H1 (cell line): ENCODE measurements at regions not wholly inside any gene's neighbourhood (a gene's known extent, or its start where the extent isn't known, plus 50 kb on each side); places are given as distances from the start of the nearest gene placed in this dataset.

Source experiments
- CTCF ChIA-PET: fragments of 300-600 bp; sonication (Branson Sonifier 250); formaldehyde crosslinking; loops from one replicate; lab custom pipeline; 2021; ENCODE audit not compliant: partially characterized antibody; lab: Charles Lee
- POLR2A ChIA-PET: fragments of 300-600 bp; sonication (Branson Sonifier 250); formaldehyde crosslinking; loops from one replicate; lab custom pipeline; 2021; ENCODE audit warnings: inconsistent platforms; ENCODE audit not compliant: partially characterized antibody; lab: Charles Lee
- DNase-seq, 2 experiments: peaks; one replicate each; pipeline versions ENCODE4 v3.0.0 to v3.0.0-alpha.2; 2010 to 2022; ENCODE audit warnings: low spot score in 2 of 2, low read depth in 1 of 2, mixed read lengths in 1 of 2
- FAIRE-seq: peaks from 2 replicates; lab custom pipeline; 2011; peaks lifted over from hg19 to GRCh38; lab: Jason Lieb, UNC
- H2AFZ ChIP-seq: 2 replicates; pipeline ENCODE4 v1.8.1; 2012; ENCODE audit warnings: low read length, inconsistent platforms
- H2AK5ac ChIP-seq: 2 replicates; pipeline ENCODE4 v1.6.1; 2013; ENCODE audit warnings: low read depth, low read length
- H2BK120ac ChIP-seq: replicated peaks from 2 replicates; pipeline ENCODE3; 2013; ENCODE audit warnings: low read depth, low read length, inconsistent platforms
- H2BK12ac ChIP-seq: 2 replicates; pipeline ENCODE4 v1.6.1; 2013; ENCODE audit warnings: low read depth, low read length
- H2BK15ac ChIP-seq: 2 replicates; pipeline ENCODE4 v1.6.1; 2013; ENCODE audit warnings: low read length
- H2BK20ac ChIP-seq: 2 replicates; pipeline ENCODE4 v1.6.1; 2013; ENCODE audit warnings: low read length
- H2BK5ac ChIP-seq: 2 replicates; pipeline ENCODE4 v1.6.1; 2013; ENCODE audit warnings: low read depth, low read length
- H3K14ac ChIP-seq: 2 replicates; pipeline ENCODE4 v1.6.1; 2013; ENCODE audit warnings: inconsistent platforms; ENCODE audit not compliant: insufficient read length
- H3K18ac ChIP-seq: 2 replicates; pipeline ENCODE4 v1.6.1; 2013; ENCODE audit warnings: low read length; ENCODE audit errors: extremely low read depth
- H3K23ac ChIP-seq: 2 replicates; pipeline ENCODE4 v1.6.1; 2013; ENCODE audit warnings: inconsistent platforms; ENCODE audit not compliant: insufficient read length
- H3K23me2 ChIP-seq: 2 replicates; pipeline ENCODE4 v1.6.1; 2013; ENCODE audit warnings: low read depth, low read length
- H3K27ac ChIP-seq: 2 replicates; pipeline ENCODE4 v1.6.1; 2011; ENCODE audit warnings: low read depth, low read length, inconsistent platforms
- H3K27me3 ChIP-seq, 4 experiments: replicated peaks in 1 of 4; 1 replicate in 1 of 4; 2 replicates in 3 of 4; pipeline versions ENCODE4 v1.6.1 to v1.8.1; 2011 to 2013; ENCODE audit warnings: low read length in 3 of 4, mild to moderate bottlenecking in 3 of 4, inconsistent platforms in 2 of 4, mixed read lengths in 2 of 4, moderate library complexity in 1 of 4; ENCODE audit not compliant: control insufficient read depth in 3 of 4, insufficient read depth in 3 of 4; ENCODE audit errors: extremely low read depth in 1 of 4
- H3K36me3 ChIP-seq, 4 experiments: 2 replicates each; pipeline versions ENCODE4 v1.6.1 to v1.8.1; 2011 to 2013; ENCODE audit warnings: mild to moderate bottlenecking in 4 of 4, low read length in 3 of 4, moderate library complexity in 2 of 4, control low read depth in 1 of 4, inconsistent platforms in 1 of 4; ENCODE audit not compliant: insufficient read depth in 4 of 4, control insufficient read depth in 2 of 4
- H3K4ac ChIP-seq: replicated peaks from 2 replicates; pipeline ENCODE3; 2013; ENCODE audit warnings: low read length, low read depth, mixed read lengths, inconsistent platforms; ENCODE audit not compliant: insufficient read length
- H3K4me1 ChIP-seq, 4 experiments: replicated peaks in 1 of 4; 1 replicate in 1 of 4; 2 replicates in 3 of 4; pipeline versions ENCODE4 v1.6.1 to v1.8.1; 2011 to 2013; ENCODE audit warnings: low read length in 3 of 4, inconsistent platforms in 2 of 4, mixed read lengths in 1 of 4; ENCODE audit not compliant: insufficient read depth in 4 of 4, control insufficient read depth in 3 of 4
- H3K4me2 ChIP-seq, 2 experiments: 2 replicates each; pipeline versions ENCODE4 v1.6.1 to v1.8.1; 2011 to 2013; ENCODE audit warnings: low read depth in 2 of 2, low read length in 2 of 2, control low read depth in 1 of 2, inconsistent platforms in 1 of 2, mild to moderate bottlenecking in 1 of 2; ENCODE audit not compliant: insufficient read depth in 1 of 2
- H3K4me3 ChIP-seq, 4 experiments: fragments of 200-600, 300-600 bp in 1 of 4; sonication (generic), shearing (Covaris generic), sonication (Bioruptor Twin) in 1 of 4; 2 replicates each; pipeline versions ENCODE4 v1.5.1 to v1.8.1; 2011 to 2016; ENCODE audit warnings: low read length in 4 of 4, low read depth in 3 of 4, control low read depth in 2 of 4, inconsistent platforms in 2 of 4, mild to moderate bottlenecking in 2 of 4, mixed read lengths in 1 of 4, moderate library complexity in 1 of 4; ENCODE audit not compliant: insufficient read depth in 2 of 4; ENCODE audit errors: extremely low read depth in 1 of 4
- H3K56ac ChIP-seq: replicated peaks from 2 replicates; pipeline ENCODE3; 2013; ENCODE audit warnings: low read depth, mild to moderate bottlenecking, mixed read lengths, low read length, inconsistent platforms; ENCODE audit not compliant: insufficient read length
- H3K79me1 ChIP-seq: 2 replicates; pipeline ENCODE4 v1.6.1; 2013; ENCODE audit warnings: low read depth, low read length, control low read depth
- H3K79me2 ChIP-seq, 2 experiments: 2 replicates each; pipeline versions ENCODE4 v1.6.1 to v1.8.1; 2012 to 2013; ENCODE audit warnings: low read length in 2 of 2, mild to moderate bottlenecking in 2 of 2, inconsistent platforms in 1 of 2; ENCODE audit not compliant: insufficient read depth in 2 of 2, control insufficient read depth in 1 of 2
- H3K9ac ChIP-seq, 4 experiments: replicated peaks in 1 of 4; 1 replicate in 1 of 4; 2 replicates in 3 of 4; pipeline versions ENCODE4 v1.6.1 to v1.8.1; 2011 to 2013; ENCODE audit warnings: low read depth in 3 of 4, low read length in 3 of 4, control low read depth in 2 of 4, mild to moderate bottlenecking in 2 of 4, moderate library complexity in 2 of 4, inconsistent platforms in 1 of 4; ENCODE audit errors: extremely low read depth in 1 of 4
- H3K9me3 ChIP-seq, 2 experiments: 2 replicates each; pipeline versions ENCODE4 v1.6.1 to v1.8.1; 2012 to 2013; ENCODE audit warnings: mild to moderate bottlenecking in 2 of 2, moderate library complexity in 2 of 2, control low read depth in 1 of 2, inconsistent platforms in 1 of 2, low read depth in 1 of 2, low read length in 1 of 2, mixed read lengths in 1 of 2; ENCODE audit not compliant: insufficient read depth in 2 of 2
- H4K20me1 ChIP-seq, 2 experiments: replicated peaks in 1 of 2; 2 replicates each; pipeline versions ENCODE3 to v1.8.1; 2011 to 2013; ENCODE audit warnings: inconsistent platforms in 2 of 2, low read length in 2 of 2, mild to moderate bottlenecking in 1 of 2; ENCODE audit not compliant: insufficient read depth in 2 of 2, control insufficient read depth in 1 of 2
- H4K5ac ChIP-seq: 2 replicates; pipeline ENCODE4 v1.6.1; 2013; ENCODE audit warnings: low read length, low read depth, mixed read lengths, inconsistent platforms; ENCODE audit not compliant: insufficient read length
- H4K8ac ChIP-seq: 2 replicates; pipeline ENCODE4 v1.8.0; 2013; ENCODE audit warnings: mild to moderate bottlenecking, moderate library complexity, low read length, inconsistent platforms; ENCODE audit not compliant: insufficient read depth; ENCODE audit errors: extremely low read depth
- H4K91ac ChIP-seq: replicated peaks from 2 replicates; pipeline ENCODE3; 2013; ENCODE audit warnings: low read length, mixed read lengths, inconsistent platforms; ENCODE audit not compliant: insufficient read length
- BACH1 ChIP-seq: IDR thresholded peaks from 2 replicates; pipeline ENCODE4 v1.6.1; 2012; ENCODE audit warnings: low read length, improper control_type of control experiment
- CHD2 ChIP-seq: IDR thresholded peaks from 2 replicates; pipeline ENCODE4 v1.6.1; 2012; ENCODE audit warnings: low read length, improper control_type of control experiment
- MAX ChIP-seq: IDR thresholded peaks from 2 replicates; pipeline ENCODE4 v1.6.1; 2012; ENCODE audit warnings: inconsistent platforms
- POLR2AphosphoS5 ChIP-seq: IDR thresholded peaks from 2 replicates; pipeline ENCODE4 v1.6.1; 2011; ENCODE audit warnings: low read depth, low read length
- SIRT6 ChIP-seq: IDR thresholded peaks from one replicate; pipeline ENCODE4 v1.7.1; 2012; ENCODE audit warnings: low read length, inconsistent platforms
- TCF12 ChIP-seq: IDR thresholded peaks from 2 replicates; pipeline ENCODE4 v1.6.1; 2011; ENCODE audit warnings: low read depth, mild to moderate bottlenecking, low read length
- YY1 ChIP-seq: IDR thresholded peaks from 2 replicates; pipeline ENCODE4 v1.6.1; 2011; ENCODE audit warnings: low read depth, mild to moderate bottlenecking, low read length
- WGBS, 2 experiments: shearing (Covaris generic) in 1 of 2; methylation state at CpG; one replicate each; pipeline versions ENCODE4 v1.1.6 to v1.1.7; 2013 to 2015; ENCODE audit warnings: low lambda C conversion rate in 2 of 2, mixed read lengths in 2 of 2, inconsistent platforms in 1 of 2, low coverage in 1 of 2, missing lambda C conversion rate in 1 of 2; ENCODE audit not compliant: insufficient replicate concordance in 2 of 2, insufficient coverage in 1 of 2, insufficient read length in 1 of 2; ENCODE audit errors: extremely low coverage in 1 of 2, missing lambda C conversion rate in 1 of 2; 5-methylcytosine and 5-hydroxymethylcytosine counted together

- H4K91ac ChIP-seq, result no peak overlapping the region
- CTCF ChIA-PET, result interaction anchor here (0.7 kb wide), 1 partner anchor 220 kb away, joined by 3 read pairs; no protein-coding TSS in a partner anchor
- WGBS, 2 experiments, result 75% methylated on average over 6 of the region's 6 CpGs; no CpG with 5 or more reads in 1 of the 2 experiments
Measured at GRCh38 chr6:155629652-155630051, 174.0 kb upstream of the NOX3 start.

More at GRCh38 chr6:155629652-155630051, 174.0 kb upstream of the NOX3 start:
- H2AK5ac ChIP-seq, result peak overlapping the region; percentile 70; the same call in 1 of the 2 replicates
- H3K23ac ChIP-seq, result no peak overlapping the region
- TF ChIP-seq YY1 (no peak), BACH1 (no peak), TCF12 (no peak), POLR2AphosphoS5 (no peak), MAX (no peak), CHD2 (no peak), SIRT6 (no peak)
- no peak overlapping the region for H2AFZ ChIP-seq
- H3K18ac ChIP-seq, result no peak overlapping the region
- no peak overlapping the region for H2BK20ac ChIP-seq
- H3K27ac ChIP-seq, result no peak overlapping the region
- H2BK120ac ChIP-seq, result no peak overlapping the region
- H3K27me3 ChIP-seq, result no peaks in the 10 kb centered on the region
- no peak overlapping the region for H3K4ac ChIP-seq
- H3K23me2 ChIP-seq, result no peaks in the 10 kb centered on the region
- no peaks in the 10 kb centered on the region for H3K79me1 ChIP-seq
- no peak overlapping the region for H3K56ac ChIP-seq
- FAIRE-seq (no peak), DNase-seq (no peak)
- peaks cover 0 to 3% (median 0%) of the 10 kb centered on the region in 4 experiments; a peak in 2 of 7 replicates for H3K4me1 ChIP-seq
- no peak overlapping the region for H2BK15ac ChIP-seq
- H4K20me1 ChIP-seq, result no peaks in the 10 kb centered on the region
- POLR2A ChIA-PET, result no interaction called here
- H3K79me2 ChIP-seq, result no peaks in the 10 kb centered on the region
- peak overlapping the region; percentile 10; the same call in 1 of the 2 replicates for H2BK12ac ChIP-seq
- H4K5ac ChIP-seq, result no peak overlapping the region
- H4K8ac ChIP-seq, result no peak overlapping the region
- H3K4me3 ChIP-seq, result no peak overlapping the region
- H3K9me3 ChIP-seq, result no peaks in the 10 kb centered on the region
- no peak overlapping the region; the same call in 1 of the 2 replicates for H2BK5ac ChIP-seq
- H3K36me3 ChIP-seq, result no peaks in the 10 kb centered on the region
- H3K14ac ChIP-seq, result no peak overlapping the region
- no peak overlapping the region for H3K9ac ChIP-seq
- H3K4me2 ChIP-seq, result no peak overlapping the region
